MM.1S (cell line): ENCODE measurements at regions not wholly inside any gene's neighbourhood (a gene's known extent, or its start where the extent isn't known, plus 50 kb on each side); places are given as distances from the start of the nearest gene placed in this dataset.

Source experiments
- DNase-seq: peaks from one replicate; pipeline ENCODE4 v3.0.0-alpha.2; 2015
- H2AFZ ChIP-seq: fragments of 300-600 bp; sonication (generic); 2 replicates; pipeline ENCODE4 v1.6.0; 2016; ENCODE audit warnings: antibody characterized with exemption, low read length
- H3F3A ChIP-seq: fragments of 300-600 bp; sonication (generic); 2 replicates; pipeline ENCODE4 v1.6.1; 2016; ENCODE audit warnings: mild to moderate bottlenecking, antibody characterized with exemption, low read length, moderate library complexity, mixed read lengths; ENCODE audit not compliant: insufficient read depth
- H3K27ac ChIP-seq: fragments of 300-600 bp; sonication (generic); 2 replicates; pipeline ENCODE4 v1.5.1; 2016; ENCODE audit warnings: mild to moderate bottlenecking, low read length
- H3K27me3 ChIP-seq: fragments of 300-600 bp; sonication (generic); replicated peaks from 2 replicates; pipeline ENCODE4 v1.6.0; 2016; ENCODE audit warnings: low read length; ENCODE audit not compliant: insufficient read depth
- H3K36me3 ChIP-seq: fragments of 300-600 bp; sonication (generic); replicated peaks from 2 replicates; pipeline ENCODE4 v1.6.1; 2016; ENCODE audit warnings: mild to moderate bottlenecking, low read length, mixed read lengths; ENCODE audit not compliant: insufficient read depth
- H3K4me1 ChIP-seq: fragments of 300-600 bp; sonication (generic); 2 replicates; pipeline ENCODE4 v1.6.1; 2016; ENCODE audit warnings: low read length, mixed read lengths
- H3K4me2 ChIP-seq: fragments of 300-600 bp; sonication (generic); 2 replicates; pipeline ENCODE4 v1.6.0; 2016; ENCODE audit warnings: low read depth, low read length
- H3K4me3 ChIP-seq: fragments of 300-600 bp; sonication (generic); 2 replicates; pipeline ENCODE4 v1.5.1; 2016; ENCODE audit warnings: low read length, mixed read lengths
- H3K79me2 ChIP-seq: fragments of 300-600 bp; sonication (generic); 2 replicates; pipeline ENCODE4 v1.6.1; 2016; ENCODE audit warnings: mixed run types, low read length, mixed read lengths
- H3K9ac ChIP-seq: fragments of 300-600 bp; sonication (generic); 2 replicates; pipeline ENCODE4 v1.6.1; 2016; ENCODE audit warnings: low read length, mixed read lengths
- H3K9me2 ChIP-seq: fragments of 300-600 bp; sonication (generic); replicated peaks from 2 replicates; pipeline ENCODE4 v1.6.1; 2016; ENCODE audit warnings: mild to moderate bottlenecking, low read length, mixed read lengths; ENCODE audit not compliant: insufficient read depth
- H3K9me3 ChIP-seq: fragments of 300-600 bp; sonication (generic); replicated peaks from 2 replicates; pipeline ENCODE4 v1.6.1; 2016; ENCODE audit warnings: mild to moderate bottlenecking, low read length, mixed read lengths; ENCODE audit not compliant: insufficient read depth
- H4K20me1 ChIP-seq: fragments of 300-600 bp; sonication (generic); 2 replicates; pipeline ENCODE4 v1.6.1; 2016; ENCODE audit warnings: mild to moderate bottlenecking, low read length, moderate library complexity, mixed read lengths; ENCODE audit not compliant: insufficient read depth
- CTCF ChIP-seq: fragments of 300-600 bp; sonication (generic); IDR thresholded peaks from 2 replicates; pipeline ENCODE4 v1.5.1; 2016; ENCODE audit warnings: antibody characterized with exemption, low read length, mixed read lengths
- EZH2 ChIP-seq: fragments of 300-600 bp; sonication (generic); optimal IDR thresholded peaks from 2 replicates; pipeline ENCODE3; 2017; ENCODE audit warnings: low read depth, mild to moderate bottlenecking, antibody characterized with exemption, low read length, mixed read lengths
- EZH2phosphoT487 ChIP-seq: fragments of 300-600 bp; sonication (generic); IDR thresholded peaks from 2 replicates; pipeline ENCODE4 v1.6.1; 2018; ENCODE audit warnings: antibody characterized with exemption, low read length

GRCh38 chr10:128701837-128702236, 575.6 kb upstream of the MKI67 start:
- TF ChIP-seq CTCF (no peak), EZH2 (no peak), EZH2phosphoT487 (no peak)
- H3K27me3 ChIP-seq = no peaks in the 10 kb centered on the region
- no peak overlapping the region for H3K9ac ChIP-seq
- H3K36me3 ChIP-seq = no peaks in the 10 kb centered on the region
- H3K9me3 ChIP-seq = no peaks in the 10 kb centered on the region
- H3K9me2 ChIP-seq = no peaks in the 10 kb centered on the region
- no peak overlapping the region for H3K27ac ChIP-seq
- H2AFZ ChIP-seq = no peak overlapping the region
- no peaks in the 10 kb centered on the region for H4K20me1 ChIP-seq
- no peak overlapping the region for H3K4me3 ChIP-seq
- no peak for DNase-seq
- H3K4me1 ChIP-seq = no peaks in the 10 kb centered on the region
- H3F3A ChIP-seq = no peaks in the 10 kb centered on the region
- no peaks in the 10 kb centered on the region for H3K79me2 ChIP-seq
- H3K4me2 ChIP-seq = no peak overlapping the region

- no peaks in the 10 kb centered on the region for H3K79me2 ChIP-seq
Measured at GRCh38 chr10:128704716-128705115, 578.5 kb upstream of the MKI67 start.

GRCh38 chr10:128708182-128708581, 582.0 kb upstream of the MKI67 start:
- Histone ChIP-seq H3F3A (no peaks in the 10 kb centered on the region), H2AFZ (no peak overlapping the region), H3K27ac (no peak overlapping the region), H3K9me3 (no peaks in the 10 kb centered on the region), H3K9ac (no peak overlapping the region), H3K4me1 (no peaks in the 10 kb centered on the region), H4K20me1 (no peaks in the 10 kb centered on the region), H3K4me3 (no peak overlapping the region), H3K79me2 (no peaks in the 10 kb centered on the region), H3K9me2 (no peaks in the 10 kb centered on the region), H3K36me3 (no peaks in the 10 kb centered on the region), H3K4me2 (no peak overlapping the region), H3K27me3 (no peaks in the 10 kb centered on the region)
- no peak for TF ChIP-seq CTCF
- TF ChIP-seq EZH2 = no peak
- TF ChIP-seq EZH2phosphoT487 = no peak
- DNase-seq = no peak

More at GRCh38 chr10:128704716-128705115, 578.5 kb upstream of the MKI67 start:
- no peaks in the 10 kb centered on the region for H3K9me3 ChIP-seq
- H3K9ac ChIP-seq = no peak overlapping the region
- TF ChIP-seq EZH2 (no peak), EZH2phosphoT487 (no peak)
- H3K27ac ChIP-seq = no peak overlapping the region
- no peak overlapping the region for H2AFZ ChIP-seq
- no peak overlapping the region for H3K4me3 ChIP-seq
- no peaks in the 10 kb centered on the region for H4K20me1 ChIP-seq
- no peaks in the 10 kb centered on the region for H3K9me2 ChIP-seq
- no peaks in the 10 kb centered on the region for H3F3A ChIP-seq
- H3K4me1 ChIP-seq = no peaks in the 10 kb centered on the region
- H3K36me3 ChIP-seq = no peaks in the 10 kb centered on the region
- H3K4me2 ChIP-seq = no peak overlapping the region
- H3K27me3 ChIP-seq = no peaks in the 10 kb centered on the region
- no peak for DNase-seq

GRCh38 chr10:128709686-128710085, 583.5 kb upstream of the MKI67 start:
- no peaks in the 10 kb centered on the region for H3F3A ChIP-seq
- no peak overlapping the region for H3K4me2 ChIP-seq
- no peaks in the 10 kb centered on the region for H3K79me2 ChIP-seq
- H3K9me2 ChIP-seq = no peaks in the 10 kb centered on the region
- no peaks in the 10 kb centered on the region for H3K27me3 ChIP-seq
- no peak overlapping the region for H3K9ac ChIP-seq
- no peak overlapping the region for H2AFZ ChIP-seq
- H3K27ac ChIP-seq = no peak overlapping the region
- no peaks in the 10 kb centered on the region for H3K36me3 ChIP-seq
- H3K9me3 ChIP-seq = no peaks in the 10 kb centered on the region
- no peak overlapping the region for H3K4me3 ChIP-seq
- no peaks in the 10 kb centered on the region for H3K4me1 ChIP-seq
- TF ChIP-seq EZH2 (no peak), EZH2phosphoT487 (no peak), CTCF (no peak)
- no peaks in the 10 kb centered on the region for H4K20me1 ChIP-seq
- DNase-seq = no peak
